ENCODE measurements at regions not wholly inside any gene's neighbourhood (a gene's known extent, or its start where the extent isn't known, plus 50 kb on each side); places are given as distances from the start of the nearest gene placed in this dataset.

DNA sequence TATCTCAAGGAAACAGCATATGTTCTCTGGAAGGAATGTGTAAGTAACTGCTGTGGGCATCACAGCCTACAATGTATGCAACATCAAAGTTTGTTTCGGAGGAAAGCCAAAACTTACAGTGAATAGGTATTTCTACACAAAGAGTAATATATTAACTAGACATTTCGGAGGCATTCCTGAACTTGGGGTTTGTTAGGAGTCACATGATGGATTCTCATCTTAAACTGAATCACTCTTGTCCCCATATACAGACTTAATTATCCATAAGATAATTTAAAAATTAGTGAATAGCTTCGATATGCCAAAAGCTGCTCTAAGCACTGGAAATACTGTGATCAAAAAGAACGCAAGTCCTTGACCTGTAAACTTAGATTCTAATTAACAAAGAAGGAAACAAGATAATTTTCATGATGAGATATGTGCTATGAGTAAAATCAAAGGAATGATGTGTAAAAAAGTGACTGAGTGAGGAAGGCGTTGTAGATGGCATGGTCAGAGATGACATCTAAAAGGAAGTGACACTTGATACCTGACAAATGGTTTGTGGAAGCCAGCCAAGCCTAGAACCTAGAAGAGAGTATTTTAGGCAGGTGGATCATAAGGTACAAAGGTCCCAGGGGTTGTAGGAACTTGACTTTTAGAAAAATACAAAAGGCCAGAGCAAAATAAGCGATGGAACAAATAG lies 273.1 kb downstream of the MRPL39 start:
- TF ChIP-seq, protein P1, sequence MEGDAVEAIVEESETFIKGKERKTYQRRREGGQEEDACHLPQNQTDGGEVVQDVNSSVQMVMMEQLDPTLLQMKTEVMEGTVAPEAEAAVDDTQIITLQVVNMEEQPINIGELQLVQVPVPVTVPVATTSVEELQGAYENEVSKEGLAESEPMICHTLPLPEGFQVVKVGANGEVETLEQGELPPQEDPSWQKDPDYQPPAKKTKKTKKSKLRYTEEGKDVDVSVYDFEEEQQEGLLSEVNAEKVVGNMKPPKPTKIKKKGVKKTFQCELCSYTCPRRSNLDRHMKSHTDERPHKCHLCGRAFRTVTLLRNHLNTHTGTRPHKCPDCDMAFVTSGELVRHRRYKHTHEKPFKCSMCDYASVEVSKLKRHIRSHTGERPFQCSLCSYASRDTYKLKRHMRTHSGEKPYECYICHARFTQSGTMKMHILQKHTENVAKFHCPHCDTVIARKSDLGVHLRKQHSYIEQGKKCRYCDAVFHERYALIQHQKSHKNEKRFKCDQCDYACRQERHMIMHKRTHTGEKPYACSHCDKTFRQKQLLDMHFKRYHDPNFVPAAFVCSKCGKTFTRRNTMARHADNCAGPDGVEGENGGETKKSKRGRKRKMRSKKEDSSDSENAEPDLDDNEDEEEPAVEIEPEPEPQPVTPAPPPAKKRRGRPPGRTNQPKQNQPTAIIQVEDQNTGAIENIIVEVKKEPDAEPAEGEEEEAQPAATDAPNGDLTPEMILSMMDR (IDR thresholded peaks at IDR 0.05; ENCODE audit: low read depth, low read length, missing input control): no peak
- TF ChIP-seq JUND (IDR thresholded peaks at IDR 0.05): no peak
- no peak for TF ChIP-seq RXRA (IDR thresholded peaks at IDR 0.05)
- TF ChIP-seq FOXA2 (IDR thresholded peaks at IDR 0.05): no peak
- TF ChIP-seq, protein P2, sequence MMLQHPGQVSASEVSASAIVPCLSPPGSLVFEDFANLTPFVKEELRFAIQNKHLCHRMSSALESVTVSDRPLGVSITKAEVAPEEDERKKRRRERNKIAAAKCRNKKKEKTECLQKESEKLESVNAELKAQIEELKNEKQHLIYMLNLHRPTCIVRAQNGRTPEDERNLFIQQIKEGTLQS (IDR thresholded peaks at IDR 0.05): no peak
- no peak for TF ChIP-seq FOXA1 (IDR thresholded peaks at IDR 0.05)
- TF ChIP-seq, protein P3, sequence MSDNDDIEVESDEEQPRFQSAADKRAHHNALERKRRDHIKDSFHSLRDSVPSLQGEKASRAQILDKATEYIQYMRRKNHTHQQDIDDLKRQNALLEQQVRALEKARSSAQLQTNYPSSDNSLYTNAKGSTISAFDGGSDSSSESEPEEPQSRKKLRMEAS (IDR thresholded peaks at IDR 0.05): no peak
- no peak for TF ChIP-seq RAD21 (IDR thresholded peaks at IDR 0.05)
- TF ChIP-seq TAF1 (conservative IDR thresholded peaks at IDR 0.05): no peak
- no peak for TF ChIP-seq EGR1 (IDR thresholded peaks at IDR 0.05; ENCODE audit: low read depth in 2 of 2)
